Brain microvascular endothelial cell (primary cell): ENCODE measurements at regions not wholly inside any gene's neighbourhood (a gene's known extent, or its start where the extent isn't known, plus 50 kb on each side); places are given as distances from the start of the nearest gene placed in this dataset.

Source experiments
- DNase-seq: peaks from one replicate; pipeline ENCODE4 v3.0.0-alpha.2; 2020
- H3K27ac ChIP-seq: fragments of 250-450 bp; sonication (Bioruptor Pico); 2 replicates; pipeline ENCODE4 v1.5.1; 2020; ENCODE audit warnings: mild to moderate bottlenecking, moderate library complexity
- H3K27me3 ChIP-seq: fragments of 250-450 bp; sonication (Bioruptor Pico); replicated peaks from 2 replicates; pipeline ENCODE4 v1.5.1; 2020; ENCODE audit warnings: mild to moderate bottlenecking
- H3K36me3 ChIP-seq: fragments of 250-450 bp; sonication (Bioruptor Pico); replicated peaks from 2 replicates; pipeline ENCODE4 v1.5.1; 2020; ENCODE audit warnings: mild to moderate bottlenecking
- H3K4me3 ChIP-seq: 2 replicates; pipeline ENCODE4 v1.5.1; 2011; ENCODE audit warnings: low read depth, mild to moderate bottlenecking, control low read depth, low read length, moderate library complexity
- in situ Hi-C: cut with HindIII; loops from 2 replicates; pipeline ENCODE4 v1.10.0; 2017; ENCODE audit warnings: low sequenced_read_pairs, low pct_ligation_motif_present
- TF ChIP-seq, protein P1 (sequence below): IDR thresholded peaks from 2 replicates; pipeline ENCODE4 v1.5.1; 2011; ENCODE audit warnings: low read depth, mild to moderate bottlenecking, moderate library complexity, low read length, control low read depth, inconsistent platforms; ENCODE audit errors: missing control alignments

GRCh38 chr1:57844382-57844980 is 420.6 kb upstream of the DAB1 start:
- Histone ChIP-seq H3K36me3 (no peaks in the 10 kb centered on the region), H3K27ac (peak overlapping the region; percentile 55), H3K4me3 (no peak overlapping the region), H3K27me3 (no peaks in the 10 kb centered on the region)
- DNase-seq: no peak
- TF ChIP-seq, protein P1, sequence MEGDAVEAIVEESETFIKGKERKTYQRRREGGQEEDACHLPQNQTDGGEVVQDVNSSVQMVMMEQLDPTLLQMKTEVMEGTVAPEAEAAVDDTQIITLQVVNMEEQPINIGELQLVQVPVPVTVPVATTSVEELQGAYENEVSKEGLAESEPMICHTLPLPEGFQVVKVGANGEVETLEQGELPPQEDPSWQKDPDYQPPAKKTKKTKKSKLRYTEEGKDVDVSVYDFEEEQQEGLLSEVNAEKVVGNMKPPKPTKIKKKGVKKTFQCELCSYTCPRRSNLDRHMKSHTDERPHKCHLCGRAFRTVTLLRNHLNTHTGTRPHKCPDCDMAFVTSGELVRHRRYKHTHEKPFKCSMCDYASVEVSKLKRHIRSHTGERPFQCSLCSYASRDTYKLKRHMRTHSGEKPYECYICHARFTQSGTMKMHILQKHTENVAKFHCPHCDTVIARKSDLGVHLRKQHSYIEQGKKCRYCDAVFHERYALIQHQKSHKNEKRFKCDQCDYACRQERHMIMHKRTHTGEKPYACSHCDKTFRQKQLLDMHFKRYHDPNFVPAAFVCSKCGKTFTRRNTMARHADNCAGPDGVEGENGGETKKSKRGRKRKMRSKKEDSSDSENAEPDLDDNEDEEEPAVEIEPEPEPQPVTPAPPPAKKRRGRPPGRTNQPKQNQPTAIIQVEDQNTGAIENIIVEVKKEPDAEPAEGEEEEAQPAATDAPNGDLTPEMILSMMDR: no peak
- in situ Hi-C loops: no loop called here

GRCh38 chr1:57843760-57844159 is 419.9 kb upstream of the DAB1 start:
- DNase-seq: peak; percentile 32
- Histone ChIP-seq H3K4me3 (no peak overlapping the region), H3K27ac (no peak overlapping the region), H3K36me3 (no peaks in the 10 kb centered on the region), H3K27me3 (no peaks in the 10 kb centered on the region)
- TF ChIP-seq, protein P1: no peak
- in situ Hi-C loops: no loop called here

DNA sequence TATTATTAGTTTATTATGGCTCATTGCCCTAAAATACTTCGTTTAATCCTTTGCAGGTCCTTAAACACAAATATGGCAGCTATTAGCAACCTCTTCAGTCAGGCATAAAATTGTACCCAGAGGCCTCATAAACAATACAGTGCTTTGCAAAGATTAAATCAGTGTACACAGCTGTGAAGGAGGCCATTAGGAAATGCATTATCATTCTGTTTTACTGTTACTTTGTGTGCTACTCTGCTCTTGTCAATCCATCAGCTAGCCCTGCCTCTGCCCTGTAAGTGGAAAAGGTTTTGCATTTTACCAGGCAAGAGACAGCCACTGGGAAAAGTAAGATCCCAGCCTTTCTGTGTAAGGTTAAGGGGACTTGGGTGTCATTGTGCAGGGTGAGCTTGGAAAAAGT is 415.7 kb upstream of the DAB1 start:
- no peaks in the 10 kb centered on the region for H3K36me3 ChIP-seq
- TF ChIP-seq, protein P1: no peak
- H3K27me3 ChIP-seq: no peaks in the 10 kb centered on the region
- no peak overlapping the region for H3K4me3 ChIP-seq
- DNase-seq: no peak
- H3K27ac ChIP-seq: no peak overlapping the region
- in situ Hi-C loops: no loop called here

- Histone ChIP-seq H3K4me3 (no peak overlapping the region), H3K27ac (no peak overlapping the region), H3K36me3 (no peaks in the 10 kb centered on the region), H3K27me3 (no peaks in the 10 kb centered on the region)
- DNase-seq: peak; percentile 4
- TF ChIP-seq, protein P1: no peak
- in situ Hi-C loops: no loop called here
Measured at GRCh38 chr1:57839067-57839466, 415.2 kb upstream of the DAB1 start.

DNA sequence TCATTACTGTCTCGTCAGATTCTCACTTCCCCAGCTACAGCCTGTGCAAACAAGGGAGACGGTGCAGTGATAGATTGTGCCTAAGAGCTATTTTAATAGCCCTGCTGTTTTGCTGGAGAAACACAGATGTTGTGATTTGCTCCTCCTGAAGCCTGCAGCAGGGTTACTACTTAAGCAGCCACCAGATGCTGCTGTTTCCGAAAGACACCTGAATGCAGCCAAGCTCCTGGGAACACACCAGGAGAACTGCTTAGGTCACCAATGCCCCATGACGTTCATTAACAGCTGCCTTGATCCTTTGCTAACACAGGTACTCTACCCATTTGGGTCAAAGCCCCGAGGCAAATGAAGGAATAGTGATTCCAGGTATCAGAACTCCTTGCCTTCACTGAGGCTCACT is 411.8 kb upstream of the DAB1 start:
- DNase-seq: no peak
- TF ChIP-seq, protein P1: peak; percentile 16
- Histone ChIP-seq H3K27ac (no peak overlapping the region), H3K36me3 (no peaks in the 10 kb centered on the region), H3K4me3 (no peak overlapping the region), H3K27me3 (no peaks in the 10 kb centered on the region)
- in situ Hi-C loops: no loop called here

GRCh38 chr1:57833296-57833695 is 409.4 kb upstream of the DAB1 start:
- TF ChIP-seq, protein P1: no peak
- in situ Hi-C loops: no loop called here
- no peaks in the 10 kb centered on the region for H3K27me3 ChIP-seq
- no peak overlapping the region for H3K4me3 ChIP-seq
- H3K27ac ChIP-seq: no peak overlapping the region
- H3K36me3 ChIP-seq: no peaks in the 10 kb centered on the region
- no peak for DNase-seq
